Panc1 (cell line): ENCODE measurements at regions not wholly inside any gene's neighbourhood (a gene's known extent, or its start where the extent isn't known, plus 50 kb on each side); places are given as distances from the start of the nearest gene placed in this dataset.

Source experiments
- ATAC-seq: fragments of 200-7000 bp; cut with Tn5 transposase; 2 replicates; pipeline ENCODE4 v1.9.1; 2020; ENCODE audit warnings: mild to moderate bottlenecking, moderate library complexity
- BruUV-seq: library from RNA; stranded (reverse); fragments of 400-500 nt; replicated peaks from 2 replicates; lab custom pipeline; 2021; lab: Mats Ljungman, UMichigan
- CTCF ChIA-PET: fragments of 300-600 bp; sonication (Branson Sonifier 250); formaldehyde crosslinking; loops from one replicate; lab custom pipeline; 2022; ENCODE audit warnings: antibody characterized with exemption; lab: Charles Lee
- POLR2A ChIA-PET: fragments of 300-600 bp; sonication (Branson Sonifier 250); formaldehyde crosslinking; loops from one replicate; lab custom pipeline; 2022; ENCODE audit warnings: antibody characterized with exemption; lab: Charles Lee
- DNase-seq: peaks from one replicate; pipeline ENCODE4 v3.0.0-alpha.2; 2010; ENCODE audit warnings: low read depth, low spot score
- H3K27ac ChIP-seq: 2 replicates; pipeline ENCODE4 v1.5.1; 2011; ENCODE audit warnings: mild to moderate bottlenecking, low read length, inconsistent platforms
- H3K27me3 ChIP-seq: fragments of 200-500 bp; sonication (Bioruptor generic); 2 replicates; pipeline ENCODE4 v1.6.0; 2014; ENCODE audit warnings: low read length, inconsistent platforms; ENCODE audit not compliant: control insufficient read depth, insufficient read depth
- H3K36me3 ChIP-seq: fragments of 200-500 bp; sonication (Bioruptor generic); 2 replicates; pipeline ENCODE4 v1.5.1; 2014; ENCODE audit warnings: inconsistent platforms, mild to moderate bottlenecking, low read length, moderate library complexity; ENCODE audit not compliant: control insufficient read depth, insufficient read depth
- H3K4me1 ChIP-seq: 2 replicates; pipeline ENCODE4 v1.5.1; 2011; ENCODE audit warnings: inconsistent platforms, mild to moderate bottlenecking, low read length, moderate library complexity; ENCODE audit not compliant: control insufficient read depth, insufficient read depth
- H3K4me3 ChIP-seq, 2 experiments: 2 replicates each; pipeline ENCODE4 v1.5.1; 2011 to 2012; ENCODE audit warnings: low read depth in 2 of 2, low read length in 2 of 2, mild to moderate bottlenecking in 2 of 2, inconsistent platforms in 1 of 2, moderate library complexity in 1 of 2
- H3K9me3 ChIP-seq: fragments of 200-500 bp; sonication (Bioruptor generic); 2 replicates; pipeline ENCODE4 v1.5.1; 2014; ENCODE audit warnings: low read depth, mild to moderate bottlenecking, inconsistent platforms, low read length, moderate library complexity; ENCODE audit not compliant: control insufficient read depth, insufficient read depth
- CTCF ChIP-seq: fragments of 450-650 bp; IDR thresholded peaks from 2 replicates; pipeline ENCODE4 v1.5.1; 2017; ENCODE audit warnings: mild to moderate bottlenecking
- POLR2AphosphoS5 ChIP-seq: IDR thresholded peaks from 2 replicates; pipeline ENCODE4 v1.6.1; 2012; ENCODE audit warnings: mild to moderate bottlenecking, low read depth, low read length, moderate library complexity
- REST ChIP-seq, 2 experiments: IDR thresholded peaks; 2 replicates each; pipeline ENCODE4 v1.6.1; 2011 to 2012; ENCODE audit warnings: low read depth in 2 of 2, control low read depth in 1 of 2, low read length in 1 of 2, mild to moderate bottlenecking in 1 of 2, moderate library complexity in 1 of 2; ENCODE audit not compliant: insufficient read depth in 1 of 2
- SIN3A ChIP-seq: IDR thresholded peaks from 2 replicates; pipeline ENCODE4 v1.6.1; 2012; ENCODE audit warnings: low read depth, mild to moderate bottlenecking, low read length, moderate library complexity, borderline replicate concordance; ENCODE audit not compliant: insufficient read depth
- TCF7L2 ChIP-seq: IDR thresholded peaks from 2 replicates; pipeline ENCODE4 v1.6.1; 2011; ENCODE audit warnings: mild to moderate bottlenecking, low read depth, low read length, inconsistent platforms
- in situ Hi-C: cut with HindIII; loops from 2 replicates; pipeline ENCODE4 v1.10.0; 2016; ENCODE audit warnings: low sequenced_read_pairs, low pct_unique_long_range_greater_than_20kb
- intact Hi-C: fragments of 100-400 bp; cut with micrococcal nuclease; formaldehyde crosslinking; loops from one replicate; pipeline ENCODE4 v1.10.0; 2022; ENCODE audit not compliant: unreplicated experiment

- Histone ChIP-seq H3K4me3 (no peak overlapping the region), H3K27me3 (0 out of 2 replicates have a peak, but pooled peaks cover 2% of the 10 kb centered on the region), H3K36me3 (no peaks in the 10 kb centered on the region), H3K9me3 (no peaks in the 10 kb centered on the region), H3K4me1 (no peaks in the 10 kb centered on the region), H3K27ac (no peak overlapping the region)
- in situ Hi-C loops (no loop called here), intact Hi-C loops (no loop called here)
- ChIA-PET POLR2A (no interaction called here), CTCF (interaction anchor here (0.6 kb wide), 1 partner anchor 22 kb away, joined by 3 read pairs; no protein-coding TSS in a partner anchor)
- DNase-seq: no peak
- no peak for TF ChIP-seq CTCF
- no peak for TF ChIP-seq REST (IDR thresholded peaks at IDR 0.05; ENCODE audit: insufficient read depth in 1 of 2, low read depth in 2 of 2, low read length in 1 of 2)
- TF ChIP-seq TCF7L2: no peak
- no peak for TF ChIP-seq POLR2AphosphoS5
- no peak for TF ChIP-seq SIN3A
- ATAC-seq: no peak
- BruUV-seq: no TSS peak
Observed at GRCh38 chr10:44847110-44847509, 64.0 kb upstream of the TMEM72 start.

DNA sequence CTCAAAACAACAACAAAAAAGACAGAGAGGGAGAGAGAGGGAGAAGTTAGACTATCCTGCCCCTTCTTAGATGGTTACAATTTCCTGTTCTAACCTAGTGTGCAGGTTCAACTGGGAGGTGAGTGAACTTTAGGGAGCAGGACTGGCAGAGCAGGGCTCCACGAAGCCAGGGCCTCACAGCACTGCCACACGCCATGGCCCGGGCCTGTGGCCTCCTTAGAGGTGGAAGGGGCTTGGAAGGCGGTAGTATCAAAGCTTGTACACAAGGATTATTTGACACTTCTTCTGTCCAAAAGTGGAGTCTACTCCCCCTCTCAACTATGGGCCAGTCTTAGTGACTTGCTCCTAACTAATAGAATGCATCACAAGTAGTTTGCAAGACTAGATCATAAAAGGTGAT is 62.9 kb upstream of the TMEM72 start:
- Histone ChIP-seq H3K4me3 (no peak overlapping the region), H3K36me3 (no peaks in the 10 kb centered on the region), H3K27ac (no peak overlapping the region), H3K4me1 (no peaks in the 10 kb centered on the region), H3K27me3 (0 out of 2 replicates have a peak, but pooled peaks cover 2% of the 10 kb centered on the region), H3K9me3 (no peaks in the 10 kb centered on the region)
- intact Hi-C loops (no loop called here), in situ Hi-C loops (no loop called here)
- DNase-seq: no peak
- CTCF ChIA-PET: no interaction called here
- TF ChIP-seq TCF7L2 (no peak), CTCF (no peak), REST (IDR thresholded peaks at IDR 0.05; ENCODE audit: insufficient read depth in 1 of 2, low read depth in 2 of 2, low read length in 1 of 2) (no peak), SIN3A (no peak), POLR2AphosphoS5 (no peak)
- BruUV-seq: no TSS peak
- POLR2A ChIA-PET: no interaction called here
- no peak for ATAC-seq
